Transverse colon (tissue), 4 donors: ENCODE measurements at regions not wholly inside any gene's neighbourhood (a gene's known extent, or its start where the extent isn't known, plus 50 kb on each side); places are given as distances from the start of the nearest gene placed in this dataset.

ENCODE experiments used
- CTCF ChIP-seq, 5 experiments: fragments of 200-600 bp in 3 of 5; fragments of 450-650 bp in 2 of 5; sonication (generic) in 3 of 5; IDR thresholded peaks; 1 replicate in 2 of 5; 2 replicates in 3 of 5; pipeline ENCODE4 v1.5.1; 2016 to 2017; ENCODE audit warnings: antibody characterized with exemption in 5 of 5, inconsistent platforms in 3 of 5, mild to moderate bottlenecking in 2 of 5, moderate library complexity in 1 of 5
- EP300 ChIP-seq: sonication (generic); formaldehyde crosslinking; IDR thresholded peaks from one replicate; pipeline ENCODE4 v1.6.1; 2017; ENCODE audit warnings: antibody characterized with exemption, low read depth
- POLR2AphosphoS5 ChIP-seq, 3 donors: sonication (generic); formaldehyde crosslinking; IDR thresholded peaks; one replicate each; pipeline ENCODE4 v1.6.1; 2016; ENCODE audit warnings: antibody characterized with exemption in 3 of 3

- no peak for TF ChIP-seq CTCF (IDR thresholded peaks at IDR 0.05)
- TF ChIP-seq EP300 = no peak
- TF ChIP-seq POLR2AphosphoS5 (IDR thresholded peaks at IDR 0.05) = no peak
Measured at GRCh38 chr4:84058201-84058600, 440.9 kb downstream of the NKX6-1 start.
